OCI-LY3 (cell line): ENCODE measurements at regions not wholly inside any gene's neighbourhood (a gene's known extent, or its start where the extent isn't known, plus 50 kb on each side); places are given as distances from the start of the nearest gene placed in this dataset.

Experiments
- EZH2phosphoT487 ChIP-seq: fragments of 200-600 bp; shearing (Covaris generic); IDR thresholded peaks from 2 replicates; pipeline ENCODE4 v1.6.1; 2018; ENCODE audit warnings: antibody characterized with exemption, mixed run types, low read depth
- TF ChIP-seq, protein P1 (sequence below): fragments of 200-600, 300-600 bp; sonication (generic); IDR thresholded peaks from 2 replicates; pipeline ENCODE4 v1.5.1; 2014; ENCODE audit warnings: antibody characterized with exemption, low read length, low read depth

DNA sequence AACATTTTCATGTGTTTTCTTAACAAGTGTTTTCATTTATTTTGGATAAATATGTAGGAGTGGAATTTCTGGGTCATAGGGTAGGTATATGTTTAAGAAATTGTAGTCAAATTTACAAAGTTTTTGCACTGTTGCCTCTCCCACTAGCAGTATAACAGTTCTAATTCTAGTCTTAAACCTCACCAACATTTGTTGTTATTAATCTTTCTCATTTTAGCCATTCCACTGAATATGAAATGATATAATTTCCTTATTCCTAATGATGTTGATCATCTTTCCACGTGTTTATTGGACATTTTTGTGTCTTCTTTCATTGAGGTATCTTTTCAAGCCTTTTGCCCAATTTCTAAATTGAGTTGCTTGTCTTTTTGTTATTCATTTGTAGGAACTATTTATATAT lies 62.0 kb downstream of the C11orf91 start:
- TF ChIP-seq, protein P1, sequence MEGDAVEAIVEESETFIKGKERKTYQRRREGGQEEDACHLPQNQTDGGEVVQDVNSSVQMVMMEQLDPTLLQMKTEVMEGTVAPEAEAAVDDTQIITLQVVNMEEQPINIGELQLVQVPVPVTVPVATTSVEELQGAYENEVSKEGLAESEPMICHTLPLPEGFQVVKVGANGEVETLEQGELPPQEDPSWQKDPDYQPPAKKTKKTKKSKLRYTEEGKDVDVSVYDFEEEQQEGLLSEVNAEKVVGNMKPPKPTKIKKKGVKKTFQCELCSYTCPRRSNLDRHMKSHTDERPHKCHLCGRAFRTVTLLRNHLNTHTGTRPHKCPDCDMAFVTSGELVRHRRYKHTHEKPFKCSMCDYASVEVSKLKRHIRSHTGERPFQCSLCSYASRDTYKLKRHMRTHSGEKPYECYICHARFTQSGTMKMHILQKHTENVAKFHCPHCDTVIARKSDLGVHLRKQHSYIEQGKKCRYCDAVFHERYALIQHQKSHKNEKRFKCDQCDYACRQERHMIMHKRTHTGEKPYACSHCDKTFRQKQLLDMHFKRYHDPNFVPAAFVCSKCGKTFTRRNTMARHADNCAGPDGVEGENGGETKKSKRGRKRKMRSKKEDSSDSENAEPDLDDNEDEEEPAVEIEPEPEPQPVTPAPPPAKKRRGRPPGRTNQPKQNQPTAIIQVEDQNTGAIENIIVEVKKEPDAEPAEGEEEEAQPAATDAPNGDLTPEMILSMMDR = no peak
- no peak for TF ChIP-seq EZH2phosphoT487
